ENCODE measurements at regions not wholly inside any gene's neighbourhood (a gene's known extent, or its start where the extent isn't known, plus 50 kb on each side); places are given as distances from the start of the nearest gene placed in this dataset.

DNA sequence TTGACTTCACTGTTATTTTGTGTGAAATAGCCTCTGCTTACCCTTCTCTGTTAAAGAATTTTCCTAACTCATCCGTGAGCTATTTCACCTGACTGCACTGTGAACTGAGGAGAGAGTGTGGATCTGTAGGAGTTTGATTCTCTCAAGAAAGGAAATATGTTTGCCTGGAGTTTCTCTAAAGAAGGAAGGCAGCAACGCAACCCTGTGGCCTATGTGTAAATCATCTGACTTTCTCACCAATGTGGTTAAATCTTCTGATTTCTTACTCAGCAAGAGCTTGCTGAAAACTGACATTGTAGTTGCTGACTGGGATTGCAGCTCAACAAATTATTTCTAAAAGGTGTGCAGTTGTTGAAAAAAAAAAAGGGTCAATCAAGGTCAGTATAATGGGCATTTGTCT is 153.9 kb upstream of the PELI1 start:
- H3K4me3 ChIP-seq (ENCODE audit: low read length): no peak overlapping the region
- TF ChIP-seq EZH2 (IDR thresholded peaks at IDR 0.05; ENCODE audit: borderline replicate concordance, insufficient read depth, low read length, poor library complexity, severe bottlenecking) (no peak), MXI1 (conservative IDR thresholded peaks at IDR 0.05; ENCODE audit: poor library complexity, severe bottlenecking) (no peak), RAD21 (conservative IDR thresholded peaks at IDR 0.05) (no peak), SMC3 (conservative IDR thresholded peaks at IDR 0.05; ENCODE audit: poor library complexity) (no peak), EP300 (conservative IDR thresholded peaks at IDR 0.05; ENCODE audit: poor library complexity, severe bottlenecking) (no peak)
- TF ChIP-seq, protein P1, sequence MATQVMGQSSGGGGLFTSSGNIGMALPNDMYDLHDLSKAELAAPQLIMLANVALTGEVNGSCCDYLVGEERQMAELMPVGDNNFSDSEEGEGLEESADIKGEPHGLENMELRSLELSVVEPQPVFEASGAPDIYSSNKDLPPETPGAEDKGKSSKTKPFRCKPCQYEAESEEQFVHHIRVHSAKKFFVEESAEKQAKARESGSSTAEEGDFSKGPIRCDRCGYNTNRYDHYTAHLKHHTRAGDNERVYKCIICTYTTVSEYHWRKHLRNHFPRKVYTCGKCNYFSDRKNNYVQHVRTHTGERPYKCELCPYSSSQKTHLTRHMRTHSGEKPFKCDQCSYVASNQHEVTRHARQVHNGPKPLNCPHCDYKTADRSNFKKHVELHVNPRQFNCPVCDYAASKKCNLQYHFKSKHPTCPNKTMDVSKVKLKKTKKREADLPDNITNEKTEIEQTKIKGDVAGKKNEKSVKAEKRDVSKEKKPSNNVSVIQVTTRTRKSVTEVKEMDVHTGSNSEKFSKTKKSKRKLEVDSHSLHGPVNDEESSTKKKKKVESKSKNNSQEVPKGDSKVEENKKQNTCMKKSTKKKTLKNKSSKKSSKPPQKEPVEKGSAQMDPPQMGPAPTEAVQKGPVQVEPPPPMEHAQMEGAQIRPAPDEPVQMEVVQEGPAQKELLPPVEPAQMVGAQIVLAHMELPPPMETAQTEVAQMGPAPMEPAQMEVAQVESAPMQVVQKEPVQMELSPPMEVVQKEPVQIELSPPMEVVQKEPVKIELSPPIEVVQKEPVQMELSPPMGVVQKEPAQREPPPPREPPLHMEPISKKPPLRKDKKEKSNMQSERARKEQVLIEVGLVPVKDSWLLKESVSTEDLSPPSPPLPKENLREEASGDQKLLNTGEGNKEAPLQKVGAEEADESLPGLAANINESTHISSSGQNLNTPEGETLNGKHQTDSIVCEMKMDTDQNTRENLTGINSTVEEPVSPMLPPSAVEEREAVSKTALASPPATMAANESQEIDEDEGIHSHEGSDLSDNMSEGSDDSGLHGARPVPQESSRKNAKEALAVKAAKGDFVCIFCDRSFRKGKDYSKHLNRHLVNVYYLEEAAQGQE (IDR thresholded peaks at IDR 0.05; ENCODE audit: borderline replicate concordance): no peak

DNA sequence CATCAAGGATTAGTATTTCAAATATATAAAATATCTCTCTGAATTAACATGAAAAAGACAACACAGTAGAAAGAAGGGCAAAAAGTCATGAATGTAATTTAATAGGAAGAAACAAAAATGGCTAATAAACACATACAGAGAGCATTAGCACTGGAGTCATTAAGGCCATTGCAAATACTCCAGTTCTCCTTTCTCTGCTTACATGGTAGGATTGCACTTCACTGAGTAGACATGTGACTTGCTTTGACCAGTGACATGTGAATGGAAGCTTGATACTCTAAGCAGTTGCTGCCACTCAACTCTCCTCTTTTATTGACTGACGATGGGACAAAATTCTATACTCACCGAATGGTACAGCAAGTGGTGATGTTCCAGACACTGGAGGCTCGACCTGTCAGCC is 153.9 kb upstream of the LGALSL start:
- Histone ChIP-seq H4K20me1 (ENCODE audit: insufficient read depth) (no peaks in the 10 kb centered on the region), H3K27ac (ENCODE audit: low read length) (no peak overlapping the region)
- TF ChIP-seq TAF1 (IDR thresholded peaks at IDR 0.05; ENCODE audit: low read depth) (no peak), POLR2AphosphoS5 (IDR thresholded peaks at IDR 0.05) (no peak), SMC3 (conservative IDR thresholded peaks at IDR 0.05; ENCODE audit: poor library complexity) (no peak), EP300 (conservative IDR thresholded peaks at IDR 0.05; ENCODE audit: poor library complexity, severe bottlenecking) (no peak), MXI1 (conservative IDR thresholded peaks at IDR 0.05; ENCODE audit: poor library complexity, severe bottlenecking) (no peak), EZH2 (IDR thresholded peaks at IDR 0.05; ENCODE audit: borderline replicate concordance, insufficient read depth, low read length, poor library complexity, severe bottlenecking) (no peak), RAD21 (conservative IDR thresholded peaks at IDR 0.05) (no peak)
- TF ChIP-seq, protein P2, sequence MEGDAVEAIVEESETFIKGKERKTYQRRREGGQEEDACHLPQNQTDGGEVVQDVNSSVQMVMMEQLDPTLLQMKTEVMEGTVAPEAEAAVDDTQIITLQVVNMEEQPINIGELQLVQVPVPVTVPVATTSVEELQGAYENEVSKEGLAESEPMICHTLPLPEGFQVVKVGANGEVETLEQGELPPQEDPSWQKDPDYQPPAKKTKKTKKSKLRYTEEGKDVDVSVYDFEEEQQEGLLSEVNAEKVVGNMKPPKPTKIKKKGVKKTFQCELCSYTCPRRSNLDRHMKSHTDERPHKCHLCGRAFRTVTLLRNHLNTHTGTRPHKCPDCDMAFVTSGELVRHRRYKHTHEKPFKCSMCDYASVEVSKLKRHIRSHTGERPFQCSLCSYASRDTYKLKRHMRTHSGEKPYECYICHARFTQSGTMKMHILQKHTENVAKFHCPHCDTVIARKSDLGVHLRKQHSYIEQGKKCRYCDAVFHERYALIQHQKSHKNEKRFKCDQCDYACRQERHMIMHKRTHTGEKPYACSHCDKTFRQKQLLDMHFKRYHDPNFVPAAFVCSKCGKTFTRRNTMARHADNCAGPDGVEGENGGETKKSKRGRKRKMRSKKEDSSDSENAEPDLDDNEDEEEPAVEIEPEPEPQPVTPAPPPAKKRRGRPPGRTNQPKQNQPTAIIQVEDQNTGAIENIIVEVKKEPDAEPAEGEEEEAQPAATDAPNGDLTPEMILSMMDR (IDR thresholded peaks at IDR 0.05; ENCODE audit: poor library complexity, severe bottlenecking): no peak
- TF ChIP-seq, protein P1 (IDR thresholded peaks at IDR 0.05; ENCODE audit: borderline replicate concordance): no peak

More for the DNA sequence above, 153.9 kb upstream of the PELI1 start:
- no peak overlapping the region for H3K4me2 ChIP-seq (ENCODE audit: low read length)
- no peak overlapping the region for H3K27ac ChIP-seq (ENCODE audit: low read length)
- no peak overlapping the region for H3K9ac ChIP-seq (ENCODE audit: low read length)
- H3K36me3 ChIP-seq (ENCODE audit: insufficient read depth, low read length): no peaks in the 10 kb centered on the region
- no peaks in the 10 kb centered on the region for H3F3A ChIP-seq (ENCODE audit: insufficient read depth, low read length, poor library complexity, severe bottlenecking)
- H2AFZ ChIP-seq (ENCODE audit: low read depth, low read length): no peak overlapping the region
- H4K20me1 ChIP-seq (ENCODE audit: insufficient read depth): no peaks in the 10 kb centered on the region
- H3K79me2 ChIP-seq (replicated peaks; ENCODE audit: insufficient read depth, low read length): no peaks in the 10 kb centered on the region
- no peaks in the 10 kb centered on the region for H3K9me3 ChIP-seq (ENCODE audit: low read length)
- H3K27me3 ChIP-seq (ENCODE audit: insufficient read depth, low read depth, low read length): no peaks in the 10 kb centered on the region
- no peaks in the 10 kb centered on the region for H3K9me2 ChIP-seq (ENCODE audit: insufficient read depth, low read length)

More for the DNA sequence above, 153.9 kb upstream of the LGALSL start:
- H3K9ac ChIP-seq (ENCODE audit: low read length): no peak overlapping the region
- H3K27me3 ChIP-seq (ENCODE audit: insufficient read depth, low read depth, low read length): no peaks in the 10 kb centered on the region
- H3K9me3 ChIP-seq (ENCODE audit: low read length): no peaks in the 10 kb centered on the region
- H2AFZ ChIP-seq (ENCODE audit: low read depth, low read length): no peak overlapping the region
- H3K36me3 ChIP-seq (ENCODE audit: insufficient read depth, low read length): no peaks in the 10 kb centered on the region
- no peaks in the 10 kb centered on the region for H3F3A ChIP-seq (ENCODE audit: insufficient read depth, low read length, poor library complexity, severe bottlenecking)
- no peaks in the 10 kb centered on the region for H3K79me2 ChIP-seq (replicated peaks; ENCODE audit: insufficient read depth, low read length)
- H3K4me2 ChIP-seq (ENCODE audit: low read length): no peak overlapping the region
- H3K9me2 ChIP-seq (ENCODE audit: insufficient read depth, low read length): no peaks in the 10 kb centered on the region
- H3K4me3 ChIP-seq (ENCODE audit: low read length): no peak overlapping the region
